SU-DHL-6 (cell line): ENCODE measurements at regions not wholly inside any gene's neighbourhood (a gene's known extent, or its start where the extent isn't known, plus 50 kb on each side); places are given as distances from the start of the nearest gene placed in this dataset.

Experiments used
- H2AFZ ChIP-seq: fragments of 200-600 bp; sonication (generic); 2 replicates; pipeline ENCODE4 v1.6.1; 2014; ENCODE audit warnings: low read depth, mild to moderate bottlenecking, moderate library complexity, mixed read lengths, antibody characterized with exemption, low read length; ENCODE audit not compliant: severe bottlenecking
- H3F3A ChIP-seq: fragments of 200-600 bp; shearing (Covaris generic); 2 replicates; pipeline ENCODE4 v1.6.0; 2016; ENCODE audit warnings: antibody characterized with exemption, mild to moderate bottlenecking; ENCODE audit not compliant: insufficient read depth
- H3K27ac ChIP-seq: fragments of 200-600 bp; sonication (generic); 2 replicates; pipeline ENCODE4 v1.5.1; 2016; ENCODE audit warnings: low read depth, mild to moderate bottlenecking, low read length, moderate library complexity, mixed read lengths
- H3K27me3 ChIP-seq: fragments of 200-600 bp; sonication (generic), shearing (Covaris generic); 2 replicates; pipeline ENCODE4 v1.6.0; 2014; ENCODE audit warnings: mild to moderate bottlenecking, low read length
- H3K36me3 ChIP-seq: fragments of 200-600 bp; sonication (generic); 2 replicates; pipeline ENCODE4 v1.6.1; 2014; ENCODE audit warnings: mild to moderate bottlenecking, low read length, mixed read lengths
- H3K4me2 ChIP-seq: fragments of 300-600, 200-600 bp; shearing (Covaris generic), sonication (generic); 2 replicates; pipeline ENCODE4 v1.6.0; 2014; ENCODE audit warnings: low read length, low read depth, mild to moderate bottlenecking; ENCODE audit not compliant: poor library complexity, severe bottlenecking
- H3K4me3 ChIP-seq: fragments of 200-600 bp; sonication (generic); 2 replicates; pipeline ENCODE4 v1.5.1; 2014; ENCODE audit warnings: antibody characterized with exemption, low read length, mild to moderate bottlenecking, mixed read lengths; ENCODE audit not compliant: insufficient read depth, poor library complexity, severe bottlenecking
- H3K79me2 ChIP-seq: fragments of 200-600 bp; sonication (generic); 2 replicates; pipeline ENCODE4 v1.6.1; 2014; ENCODE audit warnings: mild to moderate bottlenecking, low read length, moderate library complexity; ENCODE audit not compliant: insufficient read depth
- H3K9ac ChIP-seq: fragments of 200-600 bp; sonication (generic); 2 replicates; pipeline ENCODE4 v1.7.0; 2014; ENCODE audit warnings: mild to moderate bottlenecking, low read length
- H3K9me2 ChIP-seq: fragments of 200-600 bp; sonication (generic); replicated peaks from 2 replicates; pipeline ENCODE4 v1.6.1; 2014; ENCODE audit warnings: low read length; ENCODE audit not compliant: insufficient read depth
- H3K9me3 ChIP-seq: fragments of 200-600 bp; sonication (generic); 2 replicates; pipeline ENCODE4 v1.6.1; 2014; ENCODE audit warnings: low read length, mixed read lengths; ENCODE audit not compliant: insufficient read depth
- H4K20me1 ChIP-seq: fragments of 200-600 bp; sonication (generic); 2 replicates; pipeline ENCODE4 v1.6.1; 2014; ENCODE audit warnings: low read depth, mild to moderate bottlenecking, antibody characterized with exemption, low read length, moderate library complexity, mixed read lengths
- EZH2phosphoT487 ChIP-seq: fragments of 200-600 bp; sonication (generic), shearing (Covaris generic); conservative IDR thresholded peaks from 2 replicates; pipeline ENCODE4 v1.6.1; 2018; ENCODE audit warnings: mild to moderate bottlenecking, antibody characterized with exemption, low read length, moderate library complexity, mixed read lengths
- TF ChIP-seq, protein P1 (sequence below): fragments of 200-600 bp; sonication (generic); IDR thresholded peaks from one replicate; pipeline ENCODE4 v1.5.1; 2017; ENCODE audit warnings: antibody characterized with exemption, mild to moderate bottlenecking, low read length, moderate library complexity; ENCODE audit not compliant: insufficient read depth, poor library complexity, severe bottlenecking

DNA sequence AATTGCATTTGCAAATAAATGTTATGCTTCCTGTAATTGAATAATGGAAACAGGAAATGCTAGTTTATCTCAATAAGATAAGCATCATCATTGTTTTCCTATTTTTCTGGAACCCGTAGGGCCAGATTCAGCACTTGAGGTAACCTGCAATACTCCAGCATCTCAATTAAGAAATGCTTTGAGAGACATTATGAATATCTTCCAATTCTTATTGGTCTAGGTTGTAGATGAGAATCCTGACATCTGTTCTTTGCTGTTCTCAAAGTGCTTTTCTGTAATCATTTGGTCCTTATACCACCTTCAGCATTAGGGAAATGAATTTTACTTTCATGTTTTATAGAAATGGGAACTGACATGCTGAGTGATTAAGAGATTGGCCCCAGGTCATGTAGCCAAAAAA is 428.3 kb downstream of the CBLN4 start:
- no peak overlapping the region for H3K9ac ChIP-seq
- no peak overlapping the region for H2AFZ ChIP-seq
- no peaks in the 10 kb centered on the region for H3K79me2 ChIP-seq
- no peak overlapping the region for H3K4me2 ChIP-seq
- no peak overlapping the region for H3K27ac ChIP-seq
- H3F3A ChIP-seq = no peaks in the 10 kb centered on the region
- H3K9me2 ChIP-seq = no peaks in the 10 kb centered on the region
- no peaks in the 10 kb centered on the region for H3K36me3 ChIP-seq
- H3K9me3 ChIP-seq = no peaks in the 10 kb centered on the region
- H3K27me3 ChIP-seq = no peaks in the 10 kb centered on the region
- TF ChIP-seq, protein P1, sequence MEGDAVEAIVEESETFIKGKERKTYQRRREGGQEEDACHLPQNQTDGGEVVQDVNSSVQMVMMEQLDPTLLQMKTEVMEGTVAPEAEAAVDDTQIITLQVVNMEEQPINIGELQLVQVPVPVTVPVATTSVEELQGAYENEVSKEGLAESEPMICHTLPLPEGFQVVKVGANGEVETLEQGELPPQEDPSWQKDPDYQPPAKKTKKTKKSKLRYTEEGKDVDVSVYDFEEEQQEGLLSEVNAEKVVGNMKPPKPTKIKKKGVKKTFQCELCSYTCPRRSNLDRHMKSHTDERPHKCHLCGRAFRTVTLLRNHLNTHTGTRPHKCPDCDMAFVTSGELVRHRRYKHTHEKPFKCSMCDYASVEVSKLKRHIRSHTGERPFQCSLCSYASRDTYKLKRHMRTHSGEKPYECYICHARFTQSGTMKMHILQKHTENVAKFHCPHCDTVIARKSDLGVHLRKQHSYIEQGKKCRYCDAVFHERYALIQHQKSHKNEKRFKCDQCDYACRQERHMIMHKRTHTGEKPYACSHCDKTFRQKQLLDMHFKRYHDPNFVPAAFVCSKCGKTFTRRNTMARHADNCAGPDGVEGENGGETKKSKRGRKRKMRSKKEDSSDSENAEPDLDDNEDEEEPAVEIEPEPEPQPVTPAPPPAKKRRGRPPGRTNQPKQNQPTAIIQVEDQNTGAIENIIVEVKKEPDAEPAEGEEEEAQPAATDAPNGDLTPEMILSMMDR = no peak
- no peak for TF ChIP-seq EZH2phosphoT487
- no peak overlapping the region for H3K4me3 ChIP-seq
- H4K20me1 ChIP-seq = no peaks in the 10 kb centered on the region

DNA sequence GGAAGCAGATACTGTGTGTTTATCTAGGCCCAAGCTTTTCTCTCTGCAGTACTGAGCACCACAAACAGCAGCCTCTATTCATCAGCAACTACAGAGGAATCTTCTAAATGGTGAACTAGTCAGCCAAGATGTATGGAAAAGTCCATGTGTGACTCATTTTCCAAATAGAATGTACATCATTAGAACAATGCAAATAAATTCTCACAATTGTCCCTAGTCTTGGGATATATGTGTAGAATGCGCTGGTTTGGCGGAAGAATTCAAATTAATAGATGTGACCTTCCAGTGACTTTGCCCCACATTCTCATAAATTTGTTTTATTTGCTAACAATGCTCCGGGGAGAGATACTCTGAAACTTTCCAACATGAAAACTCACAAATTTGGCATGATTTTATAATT is 436.2 kb downstream of the CBLN4 start:
- Histone ChIP-seq H3K27me3 (no peaks in the 10 kb centered on the region), H3K79me2 (no peaks in the 10 kb centered on the region), H3F3A (no peaks in the 10 kb centered on the region), H2AFZ (no peak overlapping the region), H3K9me2 (no peaks in the 10 kb centered on the region), H3K4me2 (no peak overlapping the region), H3K4me3 (no peak overlapping the region), H3K9me3 (no peaks in the 10 kb centered on the region), H3K9ac (no peak overlapping the region), H4K20me1 (no peaks in the 10 kb centered on the region), H3K27ac (no peak overlapping the region), H3K36me3 (no peaks in the 10 kb centered on the region)
- TF ChIP-seq, protein P1 = no peak
- TF ChIP-seq EZH2phosphoT487 = no peak

DNA sequence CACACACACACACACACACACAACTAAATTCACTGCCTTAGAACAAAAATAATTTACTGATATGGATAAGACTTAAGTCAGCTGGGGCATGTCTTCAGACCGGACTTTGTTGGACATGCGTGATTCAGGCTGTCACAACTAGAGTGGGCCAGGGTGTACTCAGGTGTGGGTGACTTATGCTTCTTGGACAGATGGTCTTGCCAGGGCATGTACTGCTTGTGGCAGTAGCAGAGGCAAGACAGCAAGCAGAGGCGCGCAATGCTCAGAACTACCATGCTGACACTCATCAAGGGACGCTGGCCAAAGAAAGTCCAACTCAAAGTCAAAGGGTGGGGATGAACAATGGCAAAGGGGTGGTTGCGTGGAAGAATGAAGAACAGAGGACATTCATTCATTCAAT is 437.5 kb downstream of the CBLN4 start:
- Histone ChIP-seq H3F3A (no peaks in the 10 kb centered on the region), H3K9me2 (no peaks in the 10 kb centered on the region), H3K36me3 (no peaks in the 10 kb centered on the region), H3K27ac (no peak overlapping the region), H3K4me3 (no peak overlapping the region), H3K27me3 (no peaks in the 10 kb centered on the region), H2AFZ (no peak overlapping the region), H4K20me1 (no peaks in the 10 kb centered on the region), H3K9me3 (no peaks in the 10 kb centered on the region), H3K9ac (no peak overlapping the region), H3K4me2 (no peak overlapping the region), H3K79me2 (no peaks in the 10 kb centered on the region)
- TF ChIP-seq, protein P1 = no peak
- no peak for TF ChIP-seq EZH2phosphoT487
